H9 (cell line): ENCODE measurements at regions not wholly inside any gene's neighbourhood (a gene's known extent, or its start where the extent isn't known, plus 50 kb on each side); places are given as distances from the start of the nearest gene placed in this dataset.

Experiments
- DNase-seq: peaks from one replicate; pipeline ENCODE4 v3.0.0-alpha.2; 2017
- H2AFZ ChIP-seq: one replicate; pipeline ENCODE4 v1.6.1; 2013; ENCODE audit warnings: mild to moderate bottlenecking, low read length, control low read depth, moderate library complexity
- H2AK5ac ChIP-seq: 2 replicates; pipeline ENCODE4 v1.6.1; 2013; ENCODE audit warnings: low read length, control low read depth, mixed read lengths; ENCODE audit not compliant: insufficient read length
- H2BK120ac ChIP-seq: one replicate; pipeline ENCODE4 v1.6.1; 2013; ENCODE audit warnings: low read depth, mild to moderate bottlenecking, low read length, control low read depth, inconsistent platforms; ENCODE audit not compliant: poor library complexity, severe bottlenecking
- H2BK12ac ChIP-seq: 2 replicates; pipeline ENCODE4 v1.6.1; 2013; ENCODE audit warnings: low read length, control low read depth, mixed read lengths, low read depth; ENCODE audit not compliant: insufficient read length
- H2BK15ac ChIP-seq: 2 replicates; pipeline ENCODE4 v1.6.1; 2013; ENCODE audit warnings: low read depth, low read length, control low read depth
- H2BK20ac ChIP-seq: one replicate; pipeline ENCODE4 v1.6.1; 2013; ENCODE audit warnings: low read depth, mild to moderate bottlenecking, low read length, control low read depth, inconsistent platforms; ENCODE audit not compliant: poor library complexity, severe bottlenecking
- H2BK5ac ChIP-seq: 2 replicates; pipeline ENCODE4 v1.6.1; 2013; ENCODE audit warnings: low read length, control low read depth, mixed read lengths; ENCODE audit not compliant: insufficient read length
- H3K14ac ChIP-seq: 2 replicates; pipeline ENCODE4 v1.6.1; 2013; ENCODE audit warnings: low read length, control low read depth; ENCODE audit not compliant: insufficient read depth
- H3K18ac ChIP-seq: 2 replicates; pipeline ENCODE4 v1.6.1; 2013; ENCODE audit warnings: low read depth, mild to moderate bottlenecking, mixed read lengths, low read length, control low read depth; ENCODE audit not compliant: insufficient read length
- H3K23ac ChIP-seq: 2 replicates; pipeline ENCODE4 v1.6.1; 2013; ENCODE audit warnings: low read length, control low read depth, mixed read lengths, low read depth; ENCODE audit not compliant: insufficient read length
- H3K23me2 ChIP-seq: 2 replicates; pipeline ENCODE4 v1.6.1; 2013; ENCODE audit warnings: low read depth, mild to moderate bottlenecking, mixed read lengths, low read length, control low read depth; ENCODE audit not compliant: insufficient read length, poor library complexity, severe bottlenecking
- H3K27ac ChIP-seq: 2 replicates; pipeline ENCODE4 v1.5.1; 2013; ENCODE audit warnings: low read length, control low read depth, mixed read lengths, low read depth; ENCODE audit not compliant: insufficient read length
- H3K27me3 ChIP-seq: 2 replicates; pipeline ENCODE4 v1.6.1; 2013; ENCODE audit warnings: low read length, control low read depth, inconsistent platforms; ENCODE audit not compliant: insufficient read depth
- H3K4ac ChIP-seq: 2 replicates; pipeline ENCODE4 v1.6.1; 2013; ENCODE audit warnings: low read depth, mild to moderate bottlenecking, control low read depth, inconsistent platforms, low read length, moderate library complexity
- H3K4me1 ChIP-seq: 2 replicates; pipeline ENCODE4 v1.6.1; 2013; ENCODE audit warnings: low read length, control low read depth, inconsistent platforms; ENCODE audit not compliant: insufficient read depth
- H3K4me2 ChIP-seq: 2 replicates; pipeline ENCODE4 v1.6.1; 2013; ENCODE audit warnings: low read length, control low read depth, mixed read lengths; ENCODE audit not compliant: insufficient read length, insufficient read depth
- H3K56ac ChIP-seq: 2 replicates; pipeline ENCODE4 v1.6.1; 2013; ENCODE audit warnings: low read depth, mild to moderate bottlenecking, mixed read lengths, low read length, control low read depth; ENCODE audit not compliant: insufficient read length
- H3K79me1 ChIP-seq: 2 replicates; pipeline ENCODE4 v1.6.1; 2013; ENCODE audit warnings: low read depth, mild to moderate bottlenecking, moderate library complexity, low read length, control low read depth, inconsistent platforms; ENCODE audit not compliant: insufficient read depth, poor library complexity, severe bottlenecking
- H3K79me2 ChIP-seq: 2 replicates; pipeline ENCODE4 v1.6.1; 2013; ENCODE audit warnings: low read length, control low read depth, inconsistent platforms; ENCODE audit not compliant: insufficient read depth
- H3K9ac ChIP-seq: 2 replicates; pipeline ENCODE4 v1.6.1; 2013; ENCODE audit warnings: low read length, control low read depth, mixed read lengths; ENCODE audit not compliant: insufficient read length; ENCODE audit errors: extremely low read depth
- H3K9me3 ChIP-seq: one replicate; pipeline ENCODE4 v1.6.1; 2013; ENCODE audit warnings: low read depth, low read length, inconsistent platforms; ENCODE audit not compliant: control insufficient read depth
- H3T11ph ChIP-seq: one replicate; pipeline ENCODE4 v1.6.1; 2013; ENCODE audit warnings: mild to moderate bottlenecking, low read length, control low read depth, inconsistent platforms
- H4K20me1 ChIP-seq: one replicate; pipeline ENCODE4 v1.6.1; 2013; ENCODE audit not compliant: control insufficient read depth, insufficient read length, insufficient read depth
- H4K5ac ChIP-seq: 2 replicates; pipeline ENCODE4 v1.6.1; 2013; ENCODE audit warnings: low read depth, mild to moderate bottlenecking, mixed read lengths, low read length, control low read depth; ENCODE audit not compliant: insufficient read length
- H4K8ac ChIP-seq: replicated peaks from 2 replicates; pipeline ENCODE4 v1.6.1; 2013; ENCODE audit warnings: low read length, control low read depth, mixed read lengths, low read depth; ENCODE audit not compliant: insufficient read length
- H4K91ac ChIP-seq: 2 replicates; pipeline ENCODE4 v1.6.1; 2013; ENCODE audit warnings: low read depth, mild to moderate bottlenecking, moderate library complexity, mixed read lengths, low read length, control low read depth; ENCODE audit not compliant: insufficient read length
- H3K27ac Mint-ChIP-seq, 3 experiments: 2 replicates in 2 of 3; 3 replicates in 1 of 3; pipeline ENCODE4 v1.8.0; 2020 to 2021; ENCODE audit warnings: mixed read lengths in 3 of 3, mild to moderate bottlenecking in 1 of 3, moderate library complexity in 1 of 3
- H3K27me3 Mint-ChIP-seq: 2 replicates; pipeline ENCODE4 v1.8.0; 2021; ENCODE audit warnings: low read depth, mild to moderate bottlenecking, moderate library complexity, mixed read lengths
- H3K36me3 Mint-ChIP-seq, 3 experiments: 2 replicates in 2 of 3; 3 replicates in 1 of 3; pipeline ENCODE4 v1.8.0; 2020 to 2021; ENCODE audit warnings: low read depth in 3 of 3, mixed read lengths in 3 of 3; ENCODE audit not compliant: insufficient read depth in 1 of 3
- H3K4me1 Mint-ChIP-seq, 2 experiments: 2 replicates each; pipeline ENCODE4 v1.8.0; 2020; ENCODE audit warnings: mixed read lengths in 2 of 2
- H3K4me3 Mint-ChIP-seq, 2 experiments: 2 replicates in 1 of 2; 3 replicates in 1 of 2; pipeline ENCODE4 v1.8.0; 2020 to 2021; ENCODE audit warnings: mild to moderate bottlenecking in 2 of 2, mixed read lengths in 2 of 2, moderate library complexity in 1 of 2
- H3K9me3 Mint-ChIP-seq, 2 experiments: 2 replicates in 1 of 2; 3 replicates in 1 of 2; pipeline ENCODE4 v1.8.0; 2020; ENCODE audit warnings: mild to moderate bottlenecking in 2 of 2, mixed read lengths in 2 of 2, moderate library complexity in 1 of 2
- CTCF ChIP-seq: fragments of 200-600 bp; sonication (generic); conservative IDR thresholded peaks from 3 replicates; pipeline ENCODE4 v1.8.0; 2021; ENCODE audit warnings: antibody characterized with exemption, mild to moderate bottlenecking
- WGBS: extraction: QIAGEN DNeasy Blood & Tissue Kit; methylation state at CpG from one replicate; pipeline ENCODE4 v1.1.7; 2013; ENCODE audit warnings: missing lambda C conversion rate, low lambda C conversion rate, mixed read lengths; ENCODE audit not compliant: insufficient read length; ENCODE audit errors: extremely low coverage; 5-methylcytosine and 5-hydroxymethylcytosine counted together

DNA sequence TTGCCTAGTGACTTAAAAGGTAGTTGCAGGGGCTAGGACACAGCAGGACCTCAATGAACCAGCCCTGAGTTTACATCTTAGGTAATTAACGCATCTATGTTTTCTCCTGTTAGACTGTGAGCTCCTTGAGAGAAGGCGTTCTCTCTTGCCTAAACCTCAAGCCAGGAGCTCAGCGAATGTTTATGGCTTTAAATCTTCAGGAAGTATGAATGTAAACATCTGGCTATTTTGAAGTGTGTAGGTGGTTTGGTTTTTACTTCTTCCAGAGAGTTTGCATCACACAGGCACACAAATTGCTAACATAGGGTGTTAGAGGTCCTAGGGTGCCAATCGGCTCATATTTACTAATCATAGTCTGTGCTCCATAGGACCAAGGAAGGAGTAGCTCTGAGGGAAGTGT is 387.7 kb upstream of the ZNF507 start:
- no peak overlapping the region for H3K4me3 Mint-ChIP-seq
- Histone ChIP-seq H2BK15ac (no peak overlapping the region), H3K23me2 (no peaks in the 10 kb centered on the region), H3K27ac (no peak overlapping the region), H3K23ac (no peak overlapping the region), H4K91ac (no peak overlapping the region), H2AFZ (no peak overlapping the region), H3K79me1 (no peaks in the 10 kb centered on the region), H3T11ph (no peak overlapping the region), H3K18ac (no peak overlapping the region), H3K79me2 (no peaks in the 10 kb centered on the region), H2AK5ac (no peak overlapping the region), H2BK12ac (no peak overlapping the region), H3K56ac (no peak overlapping the region), H3K27me3 (no peaks in the 10 kb centered on the region), H3K4me1 (no peaks in the 10 kb centered on the region), H3K14ac (no peak overlapping the region), H3K9ac (no peak overlapping the region), H2BK120ac (no peak overlapping the region), H4K20me1 (no peaks in the 10 kb centered on the region), H2BK5ac (no peak overlapping the region), H4K8ac (no peak overlapping the region), H3K4me2 (no peak overlapping the region), H2BK20ac (no peak overlapping the region), H3K4ac (no peak overlapping the region), H3K9me3 (no peaks in the 10 kb centered on the region), H4K5ac (no peak overlapping the region)
- no peaks in the 10 kb centered on the region for H3K9me3 Mint-ChIP-seq
- DNase-seq, result no peak
- H3K36me3 Mint-ChIP-seq, result no peaks in the 10 kb centered on the region
- H3K27ac Mint-ChIP-seq, result no peak overlapping the region
- H3K27me3 Mint-ChIP-seq, result no peaks in the 10 kb centered on the region; the same call in 1 of the 2 replicates
- no peak for TF ChIP-seq CTCF
- H3K4me1 Mint-ChIP-seq, result peaks cover 19 to 25% of the 10 kb centered on the region in 2 experiments
- WGBS, result no CpG with 5 or more reads among the region's 4 CpGs
